Calu3 (cell line): ENCODE measurements at regions not wholly inside any gene's neighbourhood (a gene's known extent, or its start where the extent isn't known, plus 50 kb on each side); places are given as distances from the start of the nearest gene placed in this dataset.

Source experiments
- BruUV-seq: library from RNA; stranded (reverse); fragments of 400-500 nt; replicated peaks from 2 replicates; lab custom pipeline; 2021; lab: Mats Ljungman, UMichigan
- CTCF ChIA-PET: fragments of 300-600 bp; sonication (Branson Sonifier 250); formaldehyde crosslinking; loops from one replicate; lab custom pipeline; 2022; ENCODE audit warnings: antibody characterized with exemption; lab: Charles Lee
- DNase-seq: peaks from one replicate; pipeline ENCODE4 v3.0.0; 2022
- H3K27ac Mint-ChIP-seq: one replicate; pipeline ENCODE4 v1.8.0; 2022; ENCODE audit warnings: mixed read lengths; ENCODE audit not compliant: unreplicated experiment
- H3K27me3 Mint-ChIP-seq: one replicate; pipeline ENCODE4 v1.8.0; 2022; ENCODE audit warnings: mixed read lengths; ENCODE audit not compliant: unreplicated experiment
- H3K36me3 Mint-ChIP-seq: one replicate; pipeline ENCODE4 v1.8.0; 2022; ENCODE audit warnings: mild to moderate bottlenecking, moderate library complexity, mixed read lengths; ENCODE audit not compliant: insufficient read depth, unreplicated experiment
- H3K4me1 Mint-ChIP-seq: one replicate; pipeline ENCODE4 v1.8.0; 2022; ENCODE audit warnings: mild to moderate bottlenecking, low read depth, mixed read lengths; ENCODE audit not compliant: unreplicated experiment
- H3K4me3 Mint-ChIP-seq: one replicate; pipeline ENCODE4 v1.8.0; 2022; ENCODE audit warnings: mild to moderate bottlenecking, low read depth, moderate library complexity, mixed read lengths; ENCODE audit not compliant: unreplicated experiment
- H3K9me3 Mint-ChIP-seq: one replicate; pipeline ENCODE4 v1.8.0; 2022; ENCODE audit warnings: low read depth, mixed read lengths; ENCODE audit not compliant: unreplicated experiment
- CTCF ChIP-seq: fragments of 200-600 bp; IDR thresholded peaks from one replicate; pipeline ENCODE4 v1.8.0; 2022; ENCODE audit warnings: antibody characterized with exemption; ENCODE audit not compliant: unreplicated experiment
- intact Hi-C: fragments of 100-400 bp; cut with micrococcal nuclease; formaldehyde crosslinking; loops from one replicate; pipeline ENCODE4 v1.10.0; 2022; ENCODE audit not compliant: unreplicated experiment

- no peak overlapping the region for H3K4me3 Mint-ChIP-seq
- no peaks in the 10 kb centered on the region for H3K36me3 Mint-ChIP-seq
- no peaks in the 10 kb centered on the region for H3K4me1 Mint-ChIP-seq
- H3K27ac Mint-ChIP-seq, result no peak overlapping the region
- no peaks in the 10 kb centered on the region for H3K9me3 Mint-ChIP-seq
- CTCF ChIA-PET, result no interaction called here
- intact Hi-C loops, result no loop called here
- no TSS peak for BruUV-seq
- no peak for TF ChIP-seq CTCF
- DNase-seq, result no peak
- no peaks in the 10 kb centered on the region for H3K27me3 Mint-ChIP-seq
Observed at GRCh38 chr4:124028182-124028581, 631.6 kb downstream of the SPRY1 start.

- H3K4me1 Mint-ChIP-seq, result no peaks in the 10 kb centered on the region
- no peak overlapping the region for H3K4me3 Mint-ChIP-seq
- DNase-seq, result no peak
- no peak overlapping the region for H3K27ac Mint-ChIP-seq
- CTCF ChIA-PET, result no interaction called here
- intact Hi-C loops, result no loop called here
- H3K36me3 Mint-ChIP-seq, result no peaks in the 10 kb centered on the region
- TF ChIP-seq CTCF, result no peak
- H3K9me3 Mint-ChIP-seq, result no peaks in the 10 kb centered on the region
- no TSS peak for BruUV-seq
- H3K27me3 Mint-ChIP-seq, result no peaks in the 10 kb centered on the region
Observed at GRCh38 chr4:124030147-124030546, 633.6 kb downstream of the SPRY1 start.

GRCh38 chr4:124032035-124032434, 635.4 kb downstream of the SPRY1 start:
- no peaks in the 10 kb centered on the region for H3K9me3 Mint-ChIP-seq
- H3K36me3 Mint-ChIP-seq, result no peaks in the 10 kb centered on the region
- H3K4me1 Mint-ChIP-seq, result no peaks in the 10 kb centered on the region
- intact Hi-C loops, result no loop called here
- no peak for TF ChIP-seq CTCF
- no peak for DNase-seq
- no peaks in the 10 kb centered on the region for H3K27me3 Mint-ChIP-seq
- CTCF ChIA-PET, result no interaction called here
- no peak overlapping the region for H3K27ac Mint-ChIP-seq
- no TSS peak for BruUV-seq
- H3K4me3 Mint-ChIP-seq, result no peak overlapping the region

- no peaks in the 10 kb centered on the region for H3K36me3 Mint-ChIP-seq
- no peak for DNase-seq
Observed at GRCh38 chr4:124035364-124036041, 638.9 kb downstream of the SPRY1 start.

More at GRCh38 chr4:124035364-124036041, 638.9 kb downstream of the SPRY1 start:
- CTCF ChIA-PET, result no interaction called here
- no TSS peak for BruUV-seq
- TF ChIP-seq CTCF, result no peak
- no peaks in the 10 kb centered on the region for H3K4me1 Mint-ChIP-seq
- no peaks in the 10 kb centered on the region for H3K9me3 Mint-ChIP-seq
- no peaks in the 10 kb centered on the region for H3K27me3 Mint-ChIP-seq
- no peak overlapping the region for H3K27ac Mint-ChIP-seq
- H3K4me3 Mint-ChIP-seq, result no peak overlapping the region
- intact Hi-C loops, result no loop called here
